Esophagus squamous epithelium (tissue), 5 donors: ENCODE measurements at regions not wholly inside any gene's neighbourhood (a gene's known extent, or its start where the extent isn't known, plus 50 kb on each side); places are given as distances from the start of the nearest gene placed in this dataset.
A peak's percentile ranks its signal among the peaks of the same experiment; 100 is the strongest.

Experiments used
- DNase-seq: peaks from one replicate; lab custom pipeline; 2025; lab: John Stamatoyannopoulos, UW
- H3K27ac ChIP-seq, 4 donors: fragments of 200-600 bp; sonication (generic); one replicate each; pipeline ENCODE4 v1.5.1; 2016 to 2019; ENCODE audit warnings: mild to moderate bottlenecking in 1 of 4
- H3K27me3 ChIP-seq, 4 donors: fragments of 200-600 bp; sonication (generic); 1 replicate in 3 of 4; 2 replicates in 1 of 4; pipeline versions ENCODE4 v1.5.1 to v1.6.0; 2017 to 2021; ENCODE audit warnings: antibody characterized with exemption in 1 of 4
- H3K36me3 ChIP-seq, 3 donors: fragments of 200-600 bp; sonication (generic); one replicate each; pipeline ENCODE4 v1.5.1; 2016 to 2019
- H3K4me1 ChIP-seq, 3 donors: fragments of 200-600 bp; sonication (generic); one replicate each; pipeline ENCODE4 v1.5.1; 2017 to 2019
- H3K4me3 ChIP-seq, 4 donors: fragments of 200-600 bp; sonication (generic); 1 replicate in 3 of 4; 2 replicates in 1 of 4; pipeline ENCODE4 v1.5.1; 2016 to 2019; ENCODE audit warnings: mild to moderate bottlenecking in 2 of 4, moderate library complexity in 1 of 4
- H3K9me3 ChIP-seq, 3 donors: fragments of 200-600 bp; sonication (generic); one replicate each; pipeline ENCODE4 v1.5.1; 2016 to 2019
- POLR2A ChIP-seq, 4 donors: fragments of 450-650 bp; IDR thresholded peaks; one replicate each; pipeline ENCODE4 v1.6.1; 2017; ENCODE audit warnings: antibody characterized with exemption in 4 of 4, mild to moderate bottlenecking in 4 of 4, moderate library complexity in 3 of 4
- WGBS, 2 donors: methylation state at CpG; one replicate each; pipeline ENCODE4 v1.1.5; 2018; 5-methylcytosine and 5-hydroxymethylcytosine counted together
- intact Hi-C: fragments of 100-400 bp; cut with DNase I; formaldehyde crosslinking; loops from one replicate; pipeline ENCODE4 v1.15.0; 2022
- TF ChIP-seq, protein P1 (sequence below), 6 experiments: fragments of 450-650 bp in 4 of 6; fragments of 200-600 bp in 2 of 6; sonication (generic) in 2 of 6; IDR thresholded peaks; one replicate each; pipeline ENCODE4 v1.5.1; 2016 to 2019; ENCODE audit warnings: antibody characterized with exemption in 6 of 6, mild to moderate bottlenecking in 4 of 6, moderate library complexity in 4 of 6
- donor health status: DM: yes; HTN: yes; CAD: no.

DNA sequence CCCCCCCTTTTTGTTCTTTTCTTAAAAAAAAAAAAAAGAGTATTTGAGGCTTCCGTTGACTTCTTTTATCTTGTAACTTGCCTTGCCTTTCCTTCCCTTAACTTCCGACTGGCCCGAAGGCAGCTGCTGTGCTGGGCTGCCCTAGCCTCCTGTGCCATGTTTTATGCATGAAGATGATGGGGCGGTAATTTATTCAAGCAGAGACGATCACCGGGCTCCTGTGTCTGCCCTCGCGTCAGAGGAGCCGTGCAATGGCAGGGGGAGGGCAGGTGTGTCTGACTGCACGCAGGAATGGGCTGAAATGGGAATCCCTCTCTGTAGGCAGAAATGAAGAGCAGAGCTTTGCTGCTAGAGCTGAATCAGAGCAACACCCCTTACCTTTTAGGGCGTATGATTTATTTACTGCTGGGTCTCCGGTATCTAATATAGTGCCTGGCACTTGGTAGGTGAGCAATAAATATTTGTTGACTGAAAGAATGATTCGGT, 106.3 kb upstream of the RIPOR2 start:
- Histone ChIP-seq H3K4me3 (peak overlapping the region in 3 of 4 donors; percentile 19 to 38 (median 28)), H3K4me1 (peaks cover 0 to 2% (median 0%) of the 10 kb centered on the region in 3 donors), H3K27ac (peak overlapping the region; percentile 3 to 56 (median 36)), H3K27me3 (no peaks in the 10 kb centered on the region), H3K9me3 (no peaks in the 10 kb centered on the region), H3K36me3 (no peaks in the 10 kb centered on the region)
- TF ChIP-seq, protein P1, sequence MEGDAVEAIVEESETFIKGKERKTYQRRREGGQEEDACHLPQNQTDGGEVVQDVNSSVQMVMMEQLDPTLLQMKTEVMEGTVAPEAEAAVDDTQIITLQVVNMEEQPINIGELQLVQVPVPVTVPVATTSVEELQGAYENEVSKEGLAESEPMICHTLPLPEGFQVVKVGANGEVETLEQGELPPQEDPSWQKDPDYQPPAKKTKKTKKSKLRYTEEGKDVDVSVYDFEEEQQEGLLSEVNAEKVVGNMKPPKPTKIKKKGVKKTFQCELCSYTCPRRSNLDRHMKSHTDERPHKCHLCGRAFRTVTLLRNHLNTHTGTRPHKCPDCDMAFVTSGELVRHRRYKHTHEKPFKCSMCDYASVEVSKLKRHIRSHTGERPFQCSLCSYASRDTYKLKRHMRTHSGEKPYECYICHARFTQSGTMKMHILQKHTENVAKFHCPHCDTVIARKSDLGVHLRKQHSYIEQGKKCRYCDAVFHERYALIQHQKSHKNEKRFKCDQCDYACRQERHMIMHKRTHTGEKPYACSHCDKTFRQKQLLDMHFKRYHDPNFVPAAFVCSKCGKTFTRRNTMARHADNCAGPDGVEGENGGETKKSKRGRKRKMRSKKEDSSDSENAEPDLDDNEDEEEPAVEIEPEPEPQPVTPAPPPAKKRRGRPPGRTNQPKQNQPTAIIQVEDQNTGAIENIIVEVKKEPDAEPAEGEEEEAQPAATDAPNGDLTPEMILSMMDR (IDR thresholded peaks at IDR 0.05): no peak
- peak in 1 of 4 donors; percentile 19 for TF ChIP-seq POLR2A (IDR thresholded peaks at IDR 0.05)
- DNase-seq: no peak
- WGBS, 2 donors: 47 to 79% methylated on average over 11 to 12 of the region's 13 CpGs
- intact Hi-C loops: no loop called here

DNA sequence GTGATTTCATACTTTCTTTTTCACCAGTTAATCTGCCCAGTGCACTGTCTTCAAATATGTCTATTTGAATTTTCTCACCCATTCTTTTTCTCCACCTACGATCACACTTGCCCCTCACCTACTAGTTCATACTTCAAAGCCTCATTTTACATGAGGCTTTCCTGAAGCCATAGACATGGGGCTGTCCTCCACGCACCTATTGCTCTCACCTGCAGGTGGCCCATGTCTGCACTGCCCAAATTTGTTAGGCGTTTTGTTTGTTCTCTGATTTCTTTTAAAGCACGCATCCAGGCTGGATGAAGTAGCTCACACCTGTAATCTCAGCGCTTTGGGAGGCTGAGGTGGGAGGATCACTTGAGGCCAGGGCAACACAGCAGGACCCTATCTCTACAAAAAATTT, 106.8 kb upstream of the RIPOR2 start:
- H3K4me1 ChIP-seq: no peaks in the 10 kb centered on the region
- H3K27ac ChIP-seq: peak overlapping the region in 3 of 4 donors; percentile 3 to 56 (median 25)
- H3K4me3 ChIP-seq: peak overlapping the region in 1 of 4 donors; percentile 38
- WGBS, 2 donors: 67 to 73% methylated on average over 4 to 5 of the region's 5 CpGs
- intact Hi-C loops: no loop called here
- TF ChIP-seq, protein P1 (IDR thresholded peaks at IDR 0.05): peak in 2 of 6 experiments; percentile 3 to 21
- TF ChIP-seq POLR2A (IDR thresholded peaks at IDR 0.05): no peak
- no peak for DNase-seq
- H3K36me3 ChIP-seq: no peaks in the 10 kb centered on the region
- H3K9me3 ChIP-seq: no peaks in the 10 kb centered on the region
- no peaks in the 10 kb centered on the region for H3K27me3 ChIP-seq

DNA sequence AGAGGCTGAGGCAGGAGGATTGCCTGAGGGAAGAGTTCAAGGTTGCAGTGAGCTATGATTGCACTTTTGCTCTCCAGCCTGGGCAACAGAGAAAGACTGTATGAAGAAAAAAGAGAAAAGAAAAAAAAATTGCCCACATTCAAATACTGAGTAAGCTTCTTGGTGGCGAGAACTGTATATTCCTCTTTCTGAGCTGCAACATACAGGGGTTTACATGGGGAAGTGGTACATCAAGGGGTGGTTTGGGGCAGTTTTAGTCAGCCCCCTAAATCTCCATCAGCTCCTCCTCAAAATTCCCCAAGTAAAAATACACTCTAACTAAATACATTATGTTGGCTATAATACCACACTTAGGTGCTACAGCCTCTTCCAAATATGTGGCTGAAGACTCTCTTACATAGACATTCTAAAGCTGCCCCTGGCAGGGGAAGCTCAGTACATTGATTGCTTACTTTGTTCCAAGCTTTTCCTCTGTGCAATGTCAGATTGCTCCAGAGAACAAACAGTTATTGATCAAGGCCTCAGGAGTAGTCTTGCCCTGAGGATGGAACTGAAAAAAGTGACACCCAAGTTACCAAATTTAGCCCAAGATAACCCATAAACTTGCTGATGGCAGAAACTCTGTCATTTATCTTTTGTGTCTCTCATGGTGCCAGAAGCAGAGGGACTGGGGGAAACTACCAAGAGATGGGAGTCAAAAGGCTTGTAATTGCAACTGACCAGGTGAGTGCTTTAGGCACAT, 107.4 kb upstream of the RIPOR2 start:
- WGBS, 2 donors: 67 to 82% methylated on average over 1 of the region's 1 CpG
- H3K27ac ChIP-seq: no peak overlapping the region

DNA sequence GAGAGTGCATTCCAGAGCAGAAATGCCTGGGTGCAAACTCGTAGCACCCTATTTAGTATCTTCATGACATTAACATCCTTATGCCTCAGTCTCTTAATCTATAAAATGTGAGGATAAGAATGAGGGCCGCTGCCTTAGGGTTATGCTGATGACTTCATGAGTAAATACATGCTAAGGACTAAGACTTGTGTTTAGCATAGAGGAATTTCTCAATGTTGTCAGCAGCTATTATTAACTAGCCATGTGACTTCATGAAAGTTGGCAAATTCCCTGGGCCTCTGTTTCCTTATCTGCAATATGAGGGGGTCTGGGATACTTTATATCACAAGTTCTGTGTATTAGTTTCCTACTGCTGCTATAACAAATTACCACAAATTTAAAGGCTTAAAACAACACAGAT, 108.1 kb upstream of the RIPOR2 start:
- Histone ChIP-seq H3K27ac (no peak overlapping the region), H3K36me3 (no peaks in the 10 kb centered on the region), H3K9me3 (no peaks in the 10 kb centered on the region), H3K4me1 (no peaks in the 10 kb centered on the region), H3K4me3 (no peak overlapping the region), H3K27me3 (no peaks in the 10 kb centered on the region)
- whole genome bisulfite sequencing, 2 donors: 89 to 90% methylated on average over 2 of the region's 2 CpGs
- no peak for DNase-seq
- TF ChIP-seq POLR2A (IDR thresholded peaks at IDR 0.05): no peak
- TF ChIP-seq, protein P1 (IDR thresholded peaks at IDR 0.05): no peak
- intact Hi-C loops: no loop called here

More for the DNA sequence above, 107.4 kb upstream of the RIPOR2 start:
- Histone ChIP-seq H3K36me3 (no peaks in the 10 kb centered on the region), H3K4me3 (no peak overlapping the region), H3K9me3 (no peaks in the 10 kb centered on the region), H3K27me3 (no peaks in the 10 kb centered on the region), H3K4me1 (no peaks in the 10 kb centered on the region)
- no peak for DNase-seq
- TF ChIP-seq POLR2A (IDR thresholded peaks at IDR 0.05): no peak
- TF ChIP-seq, protein P1 (IDR thresholded peaks at IDR 0.05): no peak
- intact Hi-C loops: no loop called here

DNA sequence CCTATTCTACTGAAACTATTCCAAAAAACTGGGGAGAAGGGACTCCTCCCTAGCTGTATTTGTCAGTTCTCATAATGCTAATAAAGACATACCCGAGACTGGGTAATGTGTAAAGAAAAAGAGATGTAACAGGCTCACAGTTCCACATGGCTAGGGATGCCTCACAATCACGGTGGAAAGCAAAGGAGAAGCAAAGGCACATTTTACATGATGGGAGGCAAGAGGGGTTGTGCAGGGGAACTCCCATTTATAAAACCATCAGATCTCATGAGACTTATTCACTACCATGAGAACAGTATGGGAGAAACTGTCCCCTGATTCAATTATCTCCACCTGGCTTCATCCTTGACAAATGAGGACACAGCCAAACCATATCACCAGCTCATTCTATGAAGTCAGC, 111.2 kb upstream of the RIPOR2 start:
- intact Hi-C loops: no loop called here
- H3K4me3 ChIP-seq: no peak overlapping the region
- H3K27ac ChIP-seq: no peak overlapping the region
- no peak for DNase-seq
- no peaks in the 10 kb centered on the region for H3K27me3 ChIP-seq
- peaks cover 0 to 22% (median 0%) of the 10 kb centered on the region in 3 donors for H3K4me1 ChIP-seq
- 77 to 97% methylated on average over 2 of the region's 2 CpGs for WGBS, 2 donors
- no peak for TF ChIP-seq POLR2A (IDR thresholded peaks at IDR 0.05)
- TF ChIP-seq, protein P1 (IDR thresholded peaks at IDR 0.05): no peak
- H3K36me3 ChIP-seq: no peaks in the 10 kb centered on the region
- H3K9me3 ChIP-seq: no peaks in the 10 kb centered on the region
